ENCODE measurements at regions not wholly inside any gene's neighbourhood (a gene's known extent, or its start where the extent isn't known, plus 50 kb on each side); places are given as distances from the start of the nearest gene placed in this dataset.

GRCh38 chr18:28408528-28408927 lies 231.6 kb upstream of the CDH2 start (continued):
- TF ChIP-seq ATF2 (tag by site-specific recombination; IDR thresholded peaks at IDR 0.05; ENCODE audit: low read depth) (no peak), ZNF223 (tag by site-specific recombination; IDR thresholded peaks at IDR 0.05) (no peak)

GRCh38 chr18:28407681-28408080 lies 230.8 kb upstream of the CDH2 start:
- ChIA-PET POLR2A (no interaction called here), CTCF (interaction anchor here (0.7 kb wide), 1 partner anchor 289 kb away, joined by 4 read pairs; no protein-coding TSS in a partner anchor)
- H3K9me3 ChIP-seq (ENCODE audit: control insufficient read depth, insufficient read depth, low read depth, low read length), result no peaks in the 10 kb centered on the region
- no peak for TF ChIP-seq ZNF23 (tag by site-specific recombination; IDR thresholded peaks at IDR 0.05; ENCODE audit: borderline replicate concordance)
- TF ChIP-seq ZNF776 (tag by site-specific recombination; IDR thresholded peaks at IDR 0.05; ENCODE audit: borderline replicate concordance), result no peak
- no peak for TF ChIP-seq ZBTB7A (tag by site-specific recombination; IDR thresholded peaks at IDR 0.05; ENCODE audit: low read depth)
- TF ChIP-seq ZNF473 (tag by site-specific recombination; IDR thresholded peaks at IDR 0.05), result no peak
- TF ChIP-seq ZNF211 (tag by site-specific recombination; IDR thresholded peaks at IDR 0.05; ENCODE audit: low read depth), result no peak
- TF ChIP-seq AEBP2 (tag by site-specific recombination; IDR thresholded peaks at IDR 0.05; ENCODE audit: borderline replicate concordance), result no peak
- no peak for TF ChIP-seq ZNF335 (tag by site-specific recombination; conservative IDR thresholded peaks at IDR 0.05)
- H3K4me1 ChIP-seq (ENCODE audit: control insufficient read depth, insufficient read depth, low read length), result no peaks in the 10 kb centered on the region
- H3K4me3 ChIP-seq (ENCODE audit: low read depth, low read length), result no peak overlapping the region
- H3K27ac ChIP-seq (ENCODE audit: extremely low read depth, low read depth, low read length), result no peak overlapping the region
- no peaks in the 10 kb centered on the region for H3K36me3 ChIP-seq (ENCODE audit: control insufficient read depth in 2 of 2, insufficient read depth in 1 of 2, low read length in 2 of 2)

- Histone ChIP-seq H3K36me3 (ENCODE audit: control insufficient read depth in 2 of 2, insufficient read depth in 1 of 2, low read length in 2 of 2) (no peaks in the 10 kb centered on the region), H3K9me3 (ENCODE audit: control insufficient read depth, insufficient read depth, low read depth, low read length) (no peaks in the 10 kb centered on the region), H3K27ac (ENCODE audit: extremely low read depth, low read depth, low read length) (no peak overlapping the region), H3K4me3 (ENCODE audit: low read depth, low read length) (no peak overlapping the region), H3K4me1 (ENCODE audit: control insufficient read depth, insufficient read depth, low read length) (no peaks in the 10 kb centered on the region)
- ChIA-PET CTCF (interaction anchor here (0.6 kb wide), 1 partner anchor 39 kb away, joined by 3 read pairs; no protein-coding TSS in a partner anchor), POLR2A (no interaction called here)
- no peak for TF ChIP-seq ZNF626 (tag by site-specific recombination; IDR thresholded peaks at IDR 0.05)
- TF ChIP-seq KLF8 (tag by site-specific recombination; IDR thresholded peaks at IDR 0.05), result no peak
- no peak for TF ChIP-seq ZNF510 (tag by site-specific recombination; IDR thresholded peaks at IDR 0.05; ENCODE audit: insufficient replicate concordance)
- TF ChIP-seq ZNF133 (tag by site-specific recombination; IDR thresholded peaks at IDR 0.05), result no peak
- no peak for TF ChIP-seq ZBTB7A (tag by site-specific recombination; IDR thresholded peaks at IDR 0.05; ENCODE audit: low read depth)
- no peak for TF ChIP-seq ZNF768 (tag by site-specific recombination; IDR thresholded peaks at IDR 0.05)
- no peak for TF ChIP-seq ZNF670 (tag by site-specific recombination; IDR thresholded peaks at IDR 0.05; ENCODE audit: low read depth)
- no peak for TF ChIP-seq ZNF280C (tag by site-specific recombination; IDR thresholded peaks at IDR 0.05)
- TF ChIP-seq AEBP2 (tag by site-specific recombination; IDR thresholded peaks at IDR 0.05; ENCODE audit: borderline replicate concordance), result no peak
These were observed 229.6 kb upstream of the CDH2 start for GRCh38 chr18:28406533-28406932.
